B cell (primary cell): ENCODE measurements at regions not wholly inside any gene's neighbourhood (a gene's known extent, or its start where the extent isn't known, plus 50 kb on each side); places are given as distances from the start of the nearest gene placed in this dataset.

ENCODE experiments used
- EZH2 ChIP-seq: IDR thresholded peaks from 2 replicates; pipeline ENCODE4 v1.6.1; 2012; ENCODE audit warnings: borderline replicate concordance, low read depth, mild to moderate bottlenecking, moderate library complexity, low read length; ENCODE audit not compliant: insufficient read depth, poor library complexity, severe bottlenecking
- TF ChIP-seq, protein P1 (sequence below): fragments of 200-600 bp; IDR thresholded peaks from one replicate; pipeline ENCODE4 v1.8.0; 2022; ENCODE audit warnings: antibody characterized with exemption, mild to moderate bottlenecking

DNA sequence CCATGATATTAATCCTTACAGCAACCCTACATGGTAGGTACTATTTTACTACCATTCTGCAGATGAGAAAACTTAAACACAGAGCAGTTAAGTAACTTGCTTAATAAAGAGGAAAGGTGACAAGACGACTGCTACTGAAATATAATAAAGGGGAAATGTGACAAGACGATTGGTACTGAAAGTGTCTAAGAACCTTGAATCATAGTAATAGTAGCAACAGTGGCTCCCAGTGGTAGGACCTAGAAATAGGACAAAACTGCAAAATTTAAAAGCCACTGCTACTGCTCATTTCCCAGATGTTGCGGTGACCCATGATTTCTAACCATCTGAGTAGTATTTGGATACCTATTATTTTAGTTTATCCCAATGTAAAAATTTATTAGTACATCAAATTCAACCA is 89.5 kb downstream of the TASL start:
- TF ChIP-seq, protein P1, sequence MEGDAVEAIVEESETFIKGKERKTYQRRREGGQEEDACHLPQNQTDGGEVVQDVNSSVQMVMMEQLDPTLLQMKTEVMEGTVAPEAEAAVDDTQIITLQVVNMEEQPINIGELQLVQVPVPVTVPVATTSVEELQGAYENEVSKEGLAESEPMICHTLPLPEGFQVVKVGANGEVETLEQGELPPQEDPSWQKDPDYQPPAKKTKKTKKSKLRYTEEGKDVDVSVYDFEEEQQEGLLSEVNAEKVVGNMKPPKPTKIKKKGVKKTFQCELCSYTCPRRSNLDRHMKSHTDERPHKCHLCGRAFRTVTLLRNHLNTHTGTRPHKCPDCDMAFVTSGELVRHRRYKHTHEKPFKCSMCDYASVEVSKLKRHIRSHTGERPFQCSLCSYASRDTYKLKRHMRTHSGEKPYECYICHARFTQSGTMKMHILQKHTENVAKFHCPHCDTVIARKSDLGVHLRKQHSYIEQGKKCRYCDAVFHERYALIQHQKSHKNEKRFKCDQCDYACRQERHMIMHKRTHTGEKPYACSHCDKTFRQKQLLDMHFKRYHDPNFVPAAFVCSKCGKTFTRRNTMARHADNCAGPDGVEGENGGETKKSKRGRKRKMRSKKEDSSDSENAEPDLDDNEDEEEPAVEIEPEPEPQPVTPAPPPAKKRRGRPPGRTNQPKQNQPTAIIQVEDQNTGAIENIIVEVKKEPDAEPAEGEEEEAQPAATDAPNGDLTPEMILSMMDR, result no peak
- no peak for TF ChIP-seq EZH2
